NCI-H2081 treated with DMSO at 0.1 percent for 48 hours (cell line): ENCODE measurements at regions not wholly inside any gene's neighbourhood (a gene's known extent, or its start where the extent isn't known, plus 50 kb on each side); places are given as distances from the start of the nearest gene placed in this dataset.
"Not testable (repeated sequence)": the region's sequence is repeated elsewhere in the genome, so short reads cannot be mapped to it uniquely, and the experiment has no call there.

Experiments
- DNase-seq: peaks from one replicate; lab custom pipeline; 2025; lab: John Stamatoyannopoulos, UW

DNA sequence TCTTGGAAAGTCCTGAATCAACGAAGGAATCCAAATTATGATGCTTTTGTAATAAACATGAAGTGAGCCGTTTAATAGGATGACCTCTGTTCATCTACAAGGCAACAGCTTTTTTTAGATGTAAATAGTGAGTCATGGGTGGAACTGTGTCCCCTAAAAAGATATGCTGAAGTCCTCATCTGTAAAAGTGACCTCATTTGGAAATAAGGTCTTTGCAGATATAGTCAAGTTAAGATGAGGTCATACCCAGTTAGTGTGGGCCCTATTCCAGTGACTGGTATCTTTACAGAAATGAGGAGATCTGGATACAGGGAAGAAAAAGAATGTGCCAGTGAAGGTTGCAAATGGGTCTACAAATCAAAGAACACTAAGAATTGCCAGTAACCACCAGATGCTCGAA, 1287.3 kb upstream of the ADGRL4 start:
- DNase-seq = no peak

DNA sequence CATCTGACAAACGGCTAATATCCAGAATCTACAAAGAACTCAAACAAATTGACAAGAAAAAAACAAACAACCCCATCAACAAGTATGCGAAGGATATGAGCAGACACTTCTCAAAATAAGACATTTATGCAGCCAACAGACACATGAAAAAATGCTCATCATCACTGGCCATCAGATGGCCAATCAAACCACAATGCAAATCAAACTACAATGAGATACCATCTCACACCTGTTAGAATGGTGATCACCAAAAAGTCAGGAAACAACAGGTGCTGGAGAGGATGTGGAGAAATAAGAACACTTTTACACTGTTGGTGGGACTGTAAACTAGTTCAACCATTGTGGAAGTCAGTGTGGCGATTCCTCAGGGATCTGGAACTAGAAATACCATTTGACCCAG, 1282.2 kb upstream of the ADGRL4 start:
- not testable (repeated sequence) for DNase-seq

DNA sequence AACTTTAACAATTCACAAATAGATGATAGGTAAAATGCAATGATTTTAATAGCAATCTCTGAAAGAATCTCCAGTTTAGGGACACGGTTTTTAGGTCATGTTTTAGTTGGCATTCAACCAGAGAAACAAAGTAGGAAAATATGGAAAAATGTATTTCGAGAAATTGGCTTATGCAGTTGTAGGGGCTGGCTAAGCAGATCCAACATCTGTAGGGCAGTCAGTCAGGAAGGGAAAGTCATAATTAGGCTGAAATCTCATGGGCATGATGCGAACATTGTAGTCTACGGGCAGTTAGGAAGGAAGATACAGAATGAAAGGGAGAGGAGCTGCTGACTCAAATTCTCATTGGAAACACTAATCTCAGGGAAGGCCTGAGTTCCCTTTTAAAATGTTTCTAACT, 1276.0 kb upstream of the ADGRL4 start:
- DNase-seq = no peak

DNA sequence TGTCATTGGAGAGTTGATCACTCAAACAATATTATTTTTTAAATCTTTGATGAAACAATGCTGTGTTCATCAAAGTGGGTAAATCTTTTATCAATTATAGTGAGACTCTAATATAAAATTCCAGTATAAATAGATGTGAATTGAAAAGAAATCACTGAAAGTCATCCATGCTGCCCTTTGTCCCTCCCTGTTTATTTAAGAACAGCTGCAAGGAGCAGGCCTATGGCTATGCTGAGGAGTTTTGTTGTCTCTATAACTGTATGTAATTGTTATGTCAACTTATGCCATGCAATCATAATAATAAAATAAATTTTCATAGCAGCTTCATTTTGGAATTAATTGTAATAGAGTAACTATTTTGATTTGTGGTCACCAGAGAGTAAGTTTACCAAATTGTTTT, 1272.4 kb upstream of the ADGRL4 start:
- DNase-seq = no peak

DNA sequence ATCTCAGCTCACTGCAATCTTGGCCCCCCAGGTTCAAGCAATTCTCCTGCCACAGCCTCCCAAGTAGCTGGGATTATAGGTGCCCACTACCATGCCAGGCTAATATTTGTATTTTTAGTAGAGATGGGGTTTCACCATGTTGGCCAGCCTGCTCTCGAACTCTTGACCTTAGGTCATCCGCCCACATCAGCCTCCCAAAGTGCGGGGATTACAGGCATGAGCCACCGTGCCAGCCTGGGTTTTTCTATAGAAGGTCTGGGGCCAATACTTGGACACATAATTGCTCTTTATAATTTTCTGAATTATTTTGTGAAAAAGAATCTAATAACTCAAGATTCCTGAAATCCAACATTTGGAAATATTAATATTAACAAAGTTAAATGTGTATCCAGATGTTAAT, 1267.7 kb upstream of the ADGRL4 start:
- DNase-seq = no peak

DNA sequence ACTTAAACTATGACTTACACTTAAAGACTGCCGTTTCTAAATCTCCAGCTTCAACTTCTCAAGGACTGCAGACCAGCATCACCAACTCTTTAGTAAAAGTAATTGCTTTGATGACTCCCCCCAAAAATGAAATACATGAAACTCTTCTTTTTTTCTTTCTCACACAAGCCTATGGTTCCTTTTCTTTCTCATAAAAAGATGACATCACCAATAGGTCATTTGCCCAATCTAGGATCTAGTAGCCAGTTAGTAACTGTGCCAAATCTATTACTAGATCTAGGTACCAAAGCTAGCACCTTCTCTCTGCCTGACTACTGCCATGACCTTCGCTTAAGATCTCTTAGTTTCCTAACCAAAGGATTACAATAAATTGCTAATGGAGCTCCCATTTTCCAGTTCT, 1266.0 kb upstream of the ADGRL4 start:
- DNase-seq = no peak

DNA sequence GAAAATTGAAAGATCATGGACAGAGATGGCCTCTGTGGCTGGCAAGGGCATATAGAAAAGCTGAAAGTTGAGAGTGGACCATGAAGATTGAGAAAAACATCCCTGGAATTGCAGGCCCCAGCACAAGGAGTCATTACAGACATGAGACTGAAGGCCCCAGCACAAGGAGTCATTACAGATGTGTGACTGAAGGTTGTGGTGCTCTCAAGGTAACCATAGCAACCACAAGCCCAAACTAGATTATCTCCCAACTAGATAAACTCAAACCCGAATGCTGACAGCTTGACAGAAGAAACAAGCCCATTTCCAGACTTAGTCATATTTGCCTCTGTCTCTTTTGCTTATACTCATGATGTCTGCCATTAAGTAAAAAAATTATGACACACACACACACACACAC, 1252.1 kb upstream of the ADGRL4 start:
- DNase-seq = no peak

GRCh38 chr1:80251591-80251990, 1245.1 kb upstream of the ADGRL4 start:
- no peak for DNase-seq

DNA sequence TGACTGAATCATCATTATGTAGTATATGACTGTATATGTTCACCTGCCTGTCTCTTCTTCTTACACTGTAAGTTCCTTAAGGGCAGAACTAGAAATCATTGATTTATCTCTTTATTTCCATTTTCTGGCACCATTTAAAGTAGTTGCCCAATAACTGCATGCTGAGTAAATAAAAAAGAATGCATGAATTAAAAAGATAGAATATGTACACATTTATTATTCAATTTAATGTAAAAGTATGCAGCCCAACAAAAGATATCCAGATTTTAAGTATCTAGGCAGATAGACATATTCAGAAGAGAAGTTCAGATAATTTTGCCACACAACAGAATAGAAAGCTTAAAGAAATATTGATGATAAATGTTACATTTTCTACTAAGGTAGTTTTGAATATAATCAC, 1244.6 kb upstream of the ADGRL4 start:
- no peak for DNase-seq

DNA sequence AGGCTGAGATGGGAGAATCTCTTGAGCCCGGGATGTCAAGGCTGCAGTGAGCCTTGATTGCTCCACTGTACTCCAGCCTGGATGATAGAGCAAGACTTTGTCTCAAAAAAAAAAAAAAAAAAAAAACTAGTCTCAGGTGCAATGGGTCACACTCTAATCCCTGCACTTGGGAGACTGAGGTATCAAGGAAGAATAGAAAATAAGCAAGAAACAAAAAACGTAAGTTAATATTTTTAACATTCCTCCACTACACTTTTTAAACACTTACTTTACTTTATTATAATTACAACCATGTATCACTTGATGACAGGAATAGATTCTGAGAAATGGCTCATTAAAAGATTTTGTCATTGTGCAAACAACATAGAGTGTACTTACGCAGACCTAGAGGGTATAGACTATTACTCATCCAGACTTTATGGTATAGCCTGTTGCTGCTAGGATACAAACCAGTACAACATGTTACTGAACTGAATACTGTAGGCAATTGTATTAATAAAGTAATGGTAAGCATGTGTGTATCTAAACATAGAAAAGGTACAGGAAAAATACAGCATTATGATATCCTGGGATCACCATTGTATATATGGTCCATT, 1244.1 kb upstream of the ADGRL4 start:
- DNase-seq = no peak

GRCh38 chr1:80249699-80250098, 1243.2 kb upstream of the ADGRL4 start:
- no peak for DNase-seq

DNA sequence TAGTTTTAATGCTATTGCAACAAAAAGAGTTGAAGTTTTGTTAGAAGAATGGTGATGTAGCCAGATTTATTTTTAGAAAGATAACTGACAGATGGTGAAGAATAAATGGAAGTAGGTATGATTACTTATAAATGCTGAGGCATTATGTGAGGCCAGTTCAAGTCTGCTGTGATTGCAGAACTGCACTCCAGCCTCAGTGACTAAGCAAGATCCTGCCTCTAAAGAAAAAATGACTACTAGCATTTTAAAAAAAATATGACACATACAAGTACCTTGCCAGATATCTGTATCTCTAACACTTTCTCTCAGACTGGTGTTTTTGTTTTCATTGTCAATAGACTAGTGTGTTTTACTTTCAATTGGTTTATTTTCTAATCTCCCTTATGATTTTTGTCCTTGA, 1242.4 kb upstream of the ADGRL4 start:
- DNase-seq = no peak

- DNase-seq = no peak
Measured at GRCh38 chr1:80245813-80246212, 1239.3 kb upstream of the ADGRL4 start.

GRCh38 chr1:80244372-80244771, 1237.8 kb upstream of the ADGRL4 start:
- DNase-seq = no peak

GRCh38 chr1:80241566-80241965, 1235.0 kb upstream of the ADGRL4 start:
- no peak for DNase-seq

GRCh38 chr1:80225510-80225909, 1219.0 kb upstream of the ADGRL4 start:
- DNase-seq = no peak

DNA sequence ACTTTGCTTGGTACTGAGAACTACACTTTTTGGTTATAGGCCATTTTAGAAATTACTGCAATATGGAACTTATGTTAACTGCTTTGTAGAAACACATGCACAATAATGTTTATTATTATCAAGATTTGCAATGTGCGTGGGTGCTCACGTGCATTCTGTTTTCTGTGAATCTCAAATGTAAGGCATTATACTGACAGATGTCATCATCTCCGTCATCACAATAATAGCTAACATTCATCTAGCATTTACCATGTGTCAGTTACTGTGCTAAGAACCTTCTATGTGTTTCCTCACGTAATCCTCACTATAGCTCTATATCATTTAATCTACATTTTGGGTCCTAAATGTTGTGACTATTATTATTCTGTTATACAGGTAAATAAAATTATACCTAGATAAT, 1214.8 kb upstream of the ADGRL4 start:
- DNase-seq = no peak

DNA sequence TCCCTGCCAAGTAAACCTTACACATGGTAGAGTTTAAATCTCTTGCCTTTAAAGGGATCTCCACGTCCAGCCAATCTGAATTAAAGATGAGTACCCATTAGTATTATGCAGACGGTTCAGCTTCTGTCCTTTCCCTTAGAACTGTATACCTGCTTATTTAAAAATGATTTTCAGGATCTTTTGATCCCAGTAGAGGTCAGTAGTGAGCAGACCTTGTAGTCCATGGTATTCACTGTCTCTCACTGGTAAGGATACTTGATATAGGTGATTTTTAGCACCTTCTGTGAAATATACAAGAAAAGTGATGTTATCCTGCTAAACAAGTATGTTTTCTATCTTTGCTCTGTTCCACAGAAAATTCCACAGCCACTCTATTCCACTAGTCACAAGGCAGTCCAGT, 1211.6 kb upstream of the ADGRL4 start:
- DNase-seq = no peak

- DNase-seq = peak; percentile 50
Measured at GRCh38 chr1:80217377-80217986, 1211.0 kb upstream of the ADGRL4 start.

GRCh38 chr1:80214888-80215540, 1208.5 kb upstream of the ADGRL4 start:
- no peak for DNase-seq

GRCh38 chr1:80212948-80213347, 1206.4 kb upstream of the ADGRL4 start:
- no peak for DNase-seq

DNA sequence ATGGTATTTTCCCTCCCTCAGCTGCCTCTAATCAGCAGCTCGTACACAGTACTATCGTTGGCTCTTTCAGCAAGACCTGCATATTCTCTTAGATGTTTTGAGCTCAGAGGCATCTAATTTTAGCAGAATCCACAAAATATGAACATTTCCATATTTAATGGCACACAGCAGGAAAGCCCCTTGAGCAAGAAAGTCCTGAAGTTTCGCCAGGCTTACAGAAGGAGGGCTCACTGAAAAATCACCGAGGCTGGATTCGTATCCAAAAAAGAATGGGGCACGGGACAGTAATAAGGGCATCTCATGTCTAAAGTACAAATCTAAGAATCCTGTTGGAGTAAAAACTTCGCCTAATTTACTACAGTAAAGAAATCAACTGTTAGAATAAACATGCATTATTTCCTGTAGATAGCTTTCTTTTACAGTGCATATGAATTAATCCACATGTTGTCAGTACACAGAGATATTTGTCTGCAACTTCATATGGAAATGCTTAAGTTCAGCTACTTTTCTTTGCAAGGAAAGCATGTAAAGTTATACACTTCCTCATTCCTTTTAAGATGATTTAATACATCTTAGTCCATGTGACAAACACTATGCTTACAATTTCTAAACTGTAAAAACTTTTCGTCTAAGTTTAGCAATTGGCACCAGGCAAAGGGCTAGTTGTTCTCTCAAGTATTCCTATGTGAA, 1205.3 kb upstream of the ADGRL4 start:
- DNase-seq = no peak

DNA sequence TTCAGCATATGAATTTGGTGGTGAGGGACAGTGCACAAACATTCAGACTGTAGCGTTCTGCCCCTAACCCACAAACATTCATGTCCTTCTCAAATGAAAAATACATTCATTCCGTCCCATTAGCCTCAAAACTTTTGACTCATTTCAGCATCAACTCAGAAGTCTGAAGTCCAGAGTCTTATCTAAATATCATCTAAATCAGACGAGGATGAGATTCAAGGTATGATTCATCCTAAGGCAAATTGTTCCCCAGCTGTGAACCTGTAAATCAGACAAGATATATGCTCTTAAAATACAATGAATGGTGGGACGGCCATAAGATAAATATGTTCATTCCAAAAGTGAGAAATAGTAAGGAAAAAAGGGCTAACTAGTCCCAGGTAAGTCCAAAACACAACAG, 1195.6 kb upstream of the ADGRL4 start:
- DNase-seq = no peak
